Heart left ventricle (tissue), 13 donors: ENCODE measurements at regions not wholly inside any gene's neighbourhood (a gene's known extent, or its start where the extent isn't known, plus 50 kb on each side); places are given as distances from the start of the nearest gene placed in this dataset.

Experiments
- CTCF ChIP-seq, 12 donors: fragments of 200-600 bp; sonication (generic) in 4 of 12; IDR thresholded peaks; one replicate each; pipeline versions ENCODE4 v1.5.0 to v1.8.0; 2018 to 2022; ENCODE audit warnings: antibody characterized with exemption in 12 of 12, mild to moderate bottlenecking in 5 of 12
- POLR2A ChIP-seq, 2 donors: fragments of 450-650 bp; IDR thresholded peaks; one replicate each; pipeline ENCODE4 v1.6.1; 2017; ENCODE audit warnings: antibody characterized with exemption in 2 of 2, mild to moderate bottlenecking in 2 of 2, moderate library complexity in 2 of 2
- donor health status: ischemic (EF 13 %, LVEDD 7.1; RV severe dilation, severe dysfunction).
- donor health status: DM: no; HTN: yes; CAD: no.
- donor health status: DM: no; HTN: no; CAD: no.
- donor health status: ischemic (EF 25% LVEDD 6.9; RV normal size, moderate dysfunction).
- donor health status: ischemic (EF 25% LVEDD 5.7; RV mildly dilated, moderate dysfunction).
- donor health status: ischemic (EF 35%, LVEDD 5.7; RV mildly dilated, moderate dysfunction).
- donor health status: nonischemic (EF 11% LVEDD 7.7; RV severe dilation, severe dysfunction).
- donor health status: DM: yes; HTN: yes; CAD: no.
- donor health status: PGD.
- donor health status: ischemic (EF 29% LVEDD 5.4; RV normal size, mild dysfunction).
- donor health status: nonischemic (EF 23%, LVEDD 6.1; RV moderate dilation, normal function).

GRCh38 chr12:24500831-24501230 lies 448.1 kb downstream of the BCAT1 start:
- no peak for TF ChIP-seq CTCF (IDR thresholded peaks at IDR 0.05)
- no peak for TF ChIP-seq POLR2A (IDR thresholded peaks at IDR 0.05)
